ENCODE measurements at regions not wholly inside any gene's neighbourhood (a gene's known extent, or its start where the extent isn't known, plus 50 kb on each side); places are given as distances from the start of the nearest gene placed in this dataset.
"Not testable (repeated sequence)": the region's sequence is repeated elsewhere in the genome, so short reads cannot be mapped to it uniquely, and the experiment has no call there.

DNA sequence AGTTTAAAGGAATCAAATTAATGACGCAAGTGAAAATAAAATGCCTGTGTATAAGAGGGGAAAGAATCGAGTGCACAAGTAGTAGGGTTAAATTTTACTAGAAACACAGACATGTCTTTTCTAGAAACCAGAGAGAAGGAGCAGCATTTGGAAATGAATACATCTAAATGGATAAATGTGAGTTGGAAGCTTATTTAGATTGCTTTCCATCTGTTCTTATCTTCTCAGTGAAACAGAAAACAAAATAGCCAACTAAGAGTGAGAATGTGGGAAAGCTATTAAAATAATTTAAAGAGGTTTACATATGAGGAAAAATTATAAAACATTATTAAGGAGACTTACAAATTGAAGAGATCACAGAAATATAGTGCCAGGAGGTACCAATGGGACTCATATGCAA, 1818.9 kb upstream of the FLRT2 start:
- ATAC-seq = no peak
- no peak overlapping the region for H3K4me3 ChIP-seq
- TF ChIP-seq, protein P1, sequence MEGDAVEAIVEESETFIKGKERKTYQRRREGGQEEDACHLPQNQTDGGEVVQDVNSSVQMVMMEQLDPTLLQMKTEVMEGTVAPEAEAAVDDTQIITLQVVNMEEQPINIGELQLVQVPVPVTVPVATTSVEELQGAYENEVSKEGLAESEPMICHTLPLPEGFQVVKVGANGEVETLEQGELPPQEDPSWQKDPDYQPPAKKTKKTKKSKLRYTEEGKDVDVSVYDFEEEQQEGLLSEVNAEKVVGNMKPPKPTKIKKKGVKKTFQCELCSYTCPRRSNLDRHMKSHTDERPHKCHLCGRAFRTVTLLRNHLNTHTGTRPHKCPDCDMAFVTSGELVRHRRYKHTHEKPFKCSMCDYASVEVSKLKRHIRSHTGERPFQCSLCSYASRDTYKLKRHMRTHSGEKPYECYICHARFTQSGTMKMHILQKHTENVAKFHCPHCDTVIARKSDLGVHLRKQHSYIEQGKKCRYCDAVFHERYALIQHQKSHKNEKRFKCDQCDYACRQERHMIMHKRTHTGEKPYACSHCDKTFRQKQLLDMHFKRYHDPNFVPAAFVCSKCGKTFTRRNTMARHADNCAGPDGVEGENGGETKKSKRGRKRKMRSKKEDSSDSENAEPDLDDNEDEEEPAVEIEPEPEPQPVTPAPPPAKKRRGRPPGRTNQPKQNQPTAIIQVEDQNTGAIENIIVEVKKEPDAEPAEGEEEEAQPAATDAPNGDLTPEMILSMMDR (IDR thresholded peaks at IDR 0.05) = no peak
- peaks cover 9% of the 10 kb centered on the region for H3K9me3 ChIP-seq
- no peaks in the 10 kb centered on the region for H3K4me1 ChIP-seq (ENCODE audit: low read depth)
- intact Hi-C loops (cut with DNase I, micrococcal nuclease) = no loop called here
- DNase-seq = no peak
- H3K36me3 ChIP-seq (ENCODE audit: low read depth) = no peaks in the 10 kb centered on the region

DNA sequence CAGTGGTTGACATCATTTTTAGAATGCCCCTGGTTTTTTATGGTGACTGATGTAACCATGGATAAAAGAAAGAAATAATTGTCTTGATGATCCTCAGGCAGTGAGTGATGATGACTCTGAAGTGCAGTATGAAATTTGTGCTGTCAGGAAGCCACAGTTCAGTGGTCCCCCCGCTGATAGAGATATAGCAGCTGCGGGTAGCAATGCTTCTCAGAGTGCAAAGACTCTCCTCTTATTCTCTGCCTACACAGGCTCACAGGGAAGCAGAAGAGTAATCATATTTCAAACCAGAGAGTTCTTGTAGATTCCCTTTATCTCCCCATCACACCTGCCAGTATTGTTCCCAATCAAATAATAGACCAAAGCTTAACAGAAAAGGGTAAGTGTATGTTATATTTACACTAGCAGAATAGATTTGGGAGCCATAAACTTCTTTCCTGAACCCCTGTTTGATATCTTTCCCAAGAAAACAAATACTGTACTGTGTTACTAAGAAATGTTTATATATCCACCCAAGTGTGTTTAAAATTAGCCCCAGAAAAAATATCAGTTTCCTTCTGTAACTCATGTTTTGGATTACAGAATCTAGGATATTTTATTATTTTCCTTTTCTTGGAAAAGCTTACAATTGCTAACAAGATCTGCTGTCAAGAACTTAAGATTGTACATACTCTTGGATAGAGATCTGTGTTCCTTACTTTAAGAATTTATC, 1817.4 kb upstream of the FLRT2 start:
- H3K36me3 ChIP-seq (ENCODE audit: low read depth) = no peaks in the 10 kb centered on the region
- no peak overlapping the region for H3K4me3 ChIP-seq
- peaks cover 9% of the 10 kb centered on the region for H3K9me3 ChIP-seq
- no peaks in the 10 kb centered on the region for H3K4me1 ChIP-seq (ENCODE audit: low read depth)
- ATAC-seq (no peak), DNase-seq (no peak)
- TF ChIP-seq, protein P1 (IDR thresholded peaks at IDR 0.05) = no peak
- intact Hi-C loops (cut with DNase I, micrococcal nuclease) = no loop called here

DNA sequence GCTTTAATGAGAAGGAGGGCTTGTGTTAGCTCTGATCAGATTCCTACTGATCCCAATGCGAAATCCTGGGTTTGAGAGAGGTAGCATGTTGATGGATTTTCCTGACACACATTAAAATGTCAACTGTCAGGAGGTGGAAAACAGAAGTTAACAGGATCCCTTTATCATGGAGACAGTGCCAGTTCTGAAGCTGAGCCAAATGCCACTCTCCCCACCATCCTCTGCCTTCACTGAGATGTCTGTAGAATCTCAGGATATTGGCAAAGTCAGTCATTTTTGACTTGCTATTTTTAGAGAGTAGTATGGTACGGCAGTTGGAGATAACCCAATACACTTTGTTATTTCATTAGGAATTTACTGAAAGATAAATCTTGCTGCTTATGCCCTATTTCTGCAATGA, 1816.2 kb upstream of the FLRT2 start:
- Histone ChIP-seq H3K36me3 (ENCODE audit: low read depth) (no peaks in the 10 kb centered on the region), H3K4me1 (ENCODE audit: low read depth) (no peaks in the 10 kb centered on the region), H3K9me3 (peaks cover 8% of the 10 kb centered on the region), H3K4me3 (no peak overlapping the region)
- intact Hi-C loops (cut with DNase I, micrococcal nuclease) = no loop called here
- ATAC-seq (no peak), DNase-seq (no peak)
- TF ChIP-seq, protein P1 (IDR thresholded peaks at IDR 0.05) = no peak

DNA sequence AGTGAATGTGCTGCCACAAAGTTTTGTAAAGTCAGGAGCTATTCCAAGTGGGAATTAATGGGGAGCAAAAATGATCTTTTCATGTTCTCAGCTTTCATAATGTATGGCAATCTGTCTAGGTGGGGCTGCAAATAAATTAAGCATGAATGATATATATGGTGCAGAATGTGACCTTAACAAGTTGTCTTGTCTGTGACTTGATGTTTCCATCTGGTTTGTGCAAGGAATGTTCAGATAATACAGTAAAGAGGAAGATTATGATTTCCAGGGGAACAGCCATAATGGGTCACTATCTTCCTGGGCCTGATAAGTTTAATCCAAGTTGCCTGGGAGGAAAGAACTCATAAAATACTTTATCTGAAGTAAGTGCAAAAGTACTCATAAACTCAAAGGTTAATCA, 1815.8 kb upstream of the FLRT2 start:
- TF ChIP-seq, protein P1 (IDR thresholded peaks at IDR 0.05) = no peak
- DNase-seq (no peak), ATAC-seq (no peak)
- H3K4me1 ChIP-seq (ENCODE audit: low read depth) = no peaks in the 10 kb centered on the region
- peaks cover 7% of the 10 kb centered on the region for H3K9me3 ChIP-seq
- H3K4me3 ChIP-seq = no peak overlapping the region
- intact Hi-C loops (cut with DNase I, micrococcal nuclease) = no loop called here
- no peaks in the 10 kb centered on the region for H3K36me3 ChIP-seq (ENCODE audit: low read depth)

DNA sequence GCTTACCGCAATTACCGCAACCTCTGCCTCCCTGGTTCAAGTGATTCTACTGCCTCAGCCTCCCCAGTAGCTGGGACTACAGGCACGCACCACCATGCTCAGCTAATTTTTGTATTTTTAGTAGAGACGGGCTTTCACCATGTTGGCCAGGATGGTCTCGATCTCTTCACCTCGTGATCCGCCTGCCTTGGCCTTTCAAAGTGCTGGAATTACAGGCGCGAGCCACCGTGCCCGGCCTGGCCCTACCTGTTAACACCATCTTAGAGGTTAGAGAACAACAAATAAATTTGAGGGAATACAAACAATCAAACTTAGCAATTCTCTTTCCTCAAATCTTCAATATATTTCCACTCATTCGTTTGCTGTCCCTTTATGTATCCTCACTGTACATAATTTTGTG, 1810.5 kb upstream of the FLRT2 start:
- H3K9me3 ChIP-seq; DNase-seq; ATAC-seq; H3K4me1 ChIP-seq (ENCODE audit: low read depth); H3K36me3 ChIP-seq (ENCODE audit: low read depth); intact Hi-C loops (cut with DNase I, micrococcal nuclease); H3K4me3 ChIP-seq: not testable (repeated sequence)

DNA sequence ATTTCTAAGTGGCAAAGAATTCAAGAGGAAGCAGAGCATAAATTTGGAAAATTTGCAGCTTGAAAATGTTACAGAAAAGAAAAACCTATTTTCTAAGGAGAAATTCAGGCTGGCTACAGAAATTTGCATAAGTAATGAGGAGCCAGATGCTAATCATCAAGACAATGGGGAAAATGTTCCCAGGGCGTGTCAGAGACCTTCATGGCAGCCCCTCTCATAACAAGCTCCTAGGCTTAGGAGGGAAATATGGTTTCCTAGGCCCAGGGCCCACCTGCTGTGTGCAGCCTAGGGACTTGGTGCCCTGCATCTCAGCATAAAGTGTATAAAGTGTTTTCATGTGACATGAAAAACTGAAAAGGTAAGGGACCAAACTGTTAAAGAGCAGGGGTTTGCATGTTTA, 1796.3 kb upstream of the FLRT2 start:
- H3K4me1 ChIP-seq (ENCODE audit: low read depth) = no peaks in the 10 kb centered on the region
- no peak for ATAC-seq
- no peak for DNase-seq
- no peak overlapping the region for H3K4me3 ChIP-seq
- intact Hi-C loops (cut with DNase I, micrococcal nuclease) = no loop called here
- TF ChIP-seq, protein P1 (IDR thresholded peaks at IDR 0.05) = no peak
- H3K36me3 ChIP-seq (ENCODE audit: low read depth) = no peaks in the 10 kb centered on the region
- H3K9me3 ChIP-seq = peaks cover 20% of the 10 kb centered on the region

All from mucosa of descending colon (tissue), 3 donors.